ENCODE measurements at regions not wholly inside any gene's neighbourhood (a gene's known extent, or its start where the extent isn't known, plus 50 kb on each side); places are given as distances from the start of the nearest gene placed in this dataset.

- H3K27ac ChIP-seq: no peak overlapping the region
- no peak for DNase-seq
- H3K36me3 ChIP-seq: no peaks in the 10 kb centered on the region
- no peak overlapping the region for H3K4me3 ChIP-seq
- no peaks in the 10 kb centered on the region for H3K27me3 ChIP-seq
- no peaks in the 10 kb centered on the region for H3K9me3 ChIP-seq
- TF ChIP-seq CTCF (IDR thresholded peaks at IDR 0.05): no peak
- no peak for TF ChIP-seq POLR2A (IDR thresholded peaks at IDR 0.05)
- peaks cover 0 to 11% (median 0%) of the 10 kb centered on the region in 4 donors for H3K4me1 ChIP-seq
These were observed 442.5 kb upstream of the KLF4 start for GRCh38 chr9:107932046-107932445.

- DNase-seq: no peak
- Histone ChIP-seq H3K9me3 (no peaks in the 10 kb centered on the region), H3K4me3 (no peak overlapping the region), H3K27ac (no peak overlapping the region), H3K36me3 (no peaks in the 10 kb centered on the region), H3K4me1 (peaks cover 0 to 11% (median 0%) of the 10 kb centered on the region in 4 donors), H3K27me3 (no peaks in the 10 kb centered on the region)
- no peak for TF ChIP-seq CTCF (IDR thresholded peaks at IDR 0.05)
- no peak for TF ChIP-seq POLR2A (IDR thresholded peaks at IDR 0.05)
These were observed 441.6 kb upstream of the KLF4 start for GRCh38 chr9:107931071-107931715.

GRCh38 chr9:107929443-107929842 lies 439.9 kb upstream of the KLF4 start:
- H3K9me3 ChIP-seq: no peaks in the 10 kb centered on the region
- H3K27me3 ChIP-seq: no peaks in the 10 kb centered on the region
- peak in 2 of 3 donors; percentile 63 to 67 for DNase-seq
- H3K4me1 ChIP-seq: peaks cover 0 to 11% (median 0%) of the 10 kb centered on the region in 4 donors
- no peaks in the 10 kb centered on the region for H3K36me3 ChIP-seq
- no peak overlapping the region for H3K4me3 ChIP-seq
- no peak overlapping the region for H3K27ac ChIP-seq
- no peak for TF ChIP-seq POLR2A (IDR thresholded peaks at IDR 0.05)
- no peak for TF ChIP-seq CTCF (IDR thresholded peaks at IDR 0.05)

- Histone ChIP-seq H3K36me3 (no peaks in the 10 kb centered on the region), H3K27me3 (no peaks in the 10 kb centered on the region), H3K4me3 (no peak overlapping the region), H3K4me1 (peaks cover 0 to 11% (median 0%) of the 10 kb centered on the region in 4 donors), H3K9me3 (no peaks in the 10 kb centered on the region), H3K27ac (no peak overlapping the region)
- no peak for DNase-seq
- TF ChIP-seq POLR2A (IDR thresholded peaks at IDR 0.05) (no peak), CTCF (IDR thresholded peaks at IDR 0.05) (no peak)
These were observed 439.3 kb upstream of the KLF4 start for GRCh38 chr9:107928701-107929371.

GRCh38 chr9:107927276-107927675 lies 437.7 kb upstream of the KLF4 start:
- Histone ChIP-seq H3K4me3 (no peak overlapping the region), H3K36me3 (no peaks in the 10 kb centered on the region), H3K4me1 (peaks cover 0 to 11% (median 0%) of the 10 kb centered on the region in 4 donors), H3K9me3 (no peaks in the 10 kb centered on the region), H3K27ac (no peak overlapping the region), H3K27me3 (no peaks in the 10 kb centered on the region)
- TF ChIP-seq POLR2A (IDR thresholded peaks at IDR 0.05) (no peak), CTCF (IDR thresholded peaks at IDR 0.05) (no peak)
- no peak for DNase-seq
